ENCODE measurements at regions not wholly inside any gene's neighbourhood (a gene's known extent, or its start where the extent isn't known, plus 50 kb on each side); places are given as distances from the start of the nearest gene placed in this dataset.

GRCh38 chr1:82219841-82220240 lies 419.1 kb downstream of the ADGRL2 start:
- TF ChIP-seq CTCF (conservative IDR thresholded peaks at IDR 0.05; ENCODE audit: low read depth, low read length) (no peak), EZH2 (IDR thresholded peaks at IDR 0.05; ENCODE audit: borderline replicate concordance, low read depth, low read length, poor library complexity, severe bottlenecking) (no peak)

Data from A673 (cell line).